ENCODE measurements at regions not wholly inside any gene's neighbourhood (a gene's known extent, or its start where the extent isn't known, plus 50 kb on each side); places are given as distances from the start of the nearest gene placed in this dataset.

- Mint-ChIP-seq H3K36me3 (ENCODE audit: insufficient read depth in 2 of 2) (no peaks in the 10 kb centered on the region), H3K27me3 (ENCODE audit: low read depth) (peaks cover 29% of the 10 kb centered on the region)
- no peak for ATAC-seq (replicated peaks in 1 of 2)
These were observed 173.5 kb downstream of the ABHD5 start for GRCh38 chr3:43863966-43864933.

GRCh38 chr3:43865351-43865750 lies 174.6 kb downstream of the ABHD5 start:
- Mint-ChIP-seq H3K9me3 (no peaks in the 10 kb centered on the region), H3K4me3 (no peak overlapping the region), H3K4me1 (ENCODE audit: low read depth) (no peaks in the 10 kb centered on the region)

More at GRCh38 chr3:43863966-43864933, 173.5 kb downstream of the ABHD5 start:
- H3K4me1 Mint-ChIP-seq (ENCODE audit: low read depth), result no peaks in the 10 kb centered on the region
- no peak overlapping the region for H3K27ac Mint-ChIP-seq
- DNase-seq, result no peak
- H3K4me3 Mint-ChIP-seq, result no peak overlapping the region
- H3K9me3 Mint-ChIP-seq, result no peaks in the 10 kb centered on the region

GRCh38 chr3:43865887-43866528 lies 175.3 kb downstream of the ABHD5 start:
- H3K4me3 Mint-ChIP-seq, result no peak overlapping the region
- no peaks in the 10 kb centered on the region for H3K9me3 Mint-ChIP-seq
- no peak overlapping the region for H3K27ac Mint-ChIP-seq
- ATAC-seq (replicated peaks in 1 of 2), result no peak
- DNase-seq, result no peak
- no peaks in the 10 kb centered on the region for H3K36me3 Mint-ChIP-seq (ENCODE audit: insufficient read depth in 2 of 2)
- H3K27me3 Mint-ChIP-seq (ENCODE audit: low read depth), result peaks cover 36% of the 10 kb centered on the region
- no peaks in the 10 kb centered on the region for H3K4me1 Mint-ChIP-seq (ENCODE audit: low read depth)

More at GRCh38 chr3:43865351-43865750, 174.6 kb downstream of the ABHD5 start:
- H3K27me3 Mint-ChIP-seq (ENCODE audit: low read depth), result peaks cover 33% of the 10 kb centered on the region
- no peaks in the 10 kb centered on the region for H3K36me3 Mint-ChIP-seq (ENCODE audit: insufficient read depth in 2 of 2)
- H3K27ac Mint-ChIP-seq, result no peak overlapping the region
- DNase-seq (no peak), ATAC-seq (replicated peaks in 1 of 2) (no peak)

GRCh38 chr3:43866529-43867353 lies 176.0 kb downstream of the ABHD5 start:
- Mint-ChIP-seq H3K36me3 (ENCODE audit: insufficient read depth in 2 of 2) (no peaks in the 10 kb centered on the region), H3K27ac (no peak overlapping the region), H3K4me1 (ENCODE audit: low read depth) (no peaks in the 10 kb centered on the region), H3K9me3 (no peaks in the 10 kb centered on the region), H3K27me3 (ENCODE audit: low read depth) (peaks cover 43% of the 10 kb centered on the region), H3K4me3 (no peak overlapping the region)
- ATAC-seq (replicated peaks in 1 of 2) (no peak), DNase-seq (no peak)

GRCh38 chr3:43867436-43868072 lies 176.8 kb downstream of the ABHD5 start:
- H3K27ac Mint-ChIP-seq, result no peak overlapping the region
- no peaks in the 10 kb centered on the region for H3K36me3 Mint-ChIP-seq (ENCODE audit: insufficient read depth in 2 of 2)
- H3K4me3 Mint-ChIP-seq, result no peak overlapping the region
- no peak for ATAC-seq (replicated peaks in 1 of 2)
- H3K4me1 Mint-ChIP-seq (ENCODE audit: low read depth), result peaks cover 4% of the 10 kb centered on the region
- no peaks in the 10 kb centered on the region for H3K9me3 Mint-ChIP-seq
- peaks cover 44% of the 10 kb centered on the region for H3K27me3 Mint-ChIP-seq (ENCODE audit: low read depth)
- DNase-seq, result no peak

- DNase-seq (no peak), ATAC-seq (replicated peaks in 1 of 2) (no peak)
- H3K36me3 Mint-ChIP-seq (ENCODE audit: insufficient read depth in 2 of 2), result no peaks in the 10 kb centered on the region
- H3K4me1 Mint-ChIP-seq (ENCODE audit: low read depth), result peaks cover 6% of the 10 kb centered on the region
- peaks cover 52% of the 10 kb centered on the region for H3K27me3 Mint-ChIP-seq (ENCODE audit: low read depth)
- H3K4me3 Mint-ChIP-seq, result no peak overlapping the region
- no peak overlapping the region for H3K27ac Mint-ChIP-seq
- H3K9me3 Mint-ChIP-seq, result peaks cover 0 to 1% of the 10 kb centered on the region in 2 donors
These were observed 178.8 kb downstream of the ABHD5 start for GRCh38 chr3:43869491-43869890.

DNA sequence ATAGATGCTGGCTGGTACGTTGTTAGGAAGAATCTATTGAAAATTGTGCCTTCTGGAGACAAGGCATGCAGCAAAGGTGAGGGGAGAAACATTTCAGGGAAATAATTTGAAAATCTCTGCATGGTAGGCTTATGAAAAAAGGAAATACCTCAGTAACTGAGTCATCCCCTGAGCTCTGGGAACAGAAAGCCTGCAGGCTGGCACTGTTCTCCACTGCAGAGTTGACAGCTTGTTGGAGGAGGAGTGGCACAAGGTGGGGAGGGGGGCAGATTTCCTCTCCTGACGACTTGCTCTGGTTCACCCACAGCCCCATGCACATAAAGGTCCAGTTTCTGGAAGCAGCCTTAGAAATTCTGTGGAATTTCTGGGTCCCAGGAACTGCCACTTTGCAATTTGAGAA lies 179.4 kb downstream of the ABHD5 start:
- no peak for ATAC-seq (replicated peaks in 1 of 2)
- peaks cover 6% of the 10 kb centered on the region for H3K4me1 Mint-ChIP-seq (ENCODE audit: low read depth)
- H3K36me3 Mint-ChIP-seq (ENCODE audit: insufficient read depth in 2 of 2), result no peaks in the 10 kb centered on the region

GRCh38 chr3:43870844-43871626 lies 180.3 kb downstream of the ABHD5 start:
- no peak overlapping the region for H3K27ac Mint-ChIP-seq
- H3K4me1 Mint-ChIP-seq (ENCODE audit: low read depth), result peaks cover 6% of the 10 kb centered on the region
- no peaks in the 10 kb centered on the region for H3K36me3 Mint-ChIP-seq (ENCODE audit: insufficient read depth in 2 of 2)
- DNase-seq (no peak), ATAC-seq (replicated peaks in 1 of 2) (no peak)
- peaks cover 45% of the 10 kb centered on the region for H3K27me3 Mint-ChIP-seq (ENCODE audit: low read depth)
- no peak overlapping the region for H3K4me3 Mint-ChIP-seq
- H3K9me3 Mint-ChIP-seq, result peaks cover 0 to 1% of the 10 kb centered on the region in 2 donors

More for the DNA sequence above, 179.4 kb downstream of the ABHD5 start:
- Mint-ChIP-seq H3K4me3 (no peak overlapping the region), H3K9me3 (peaks cover 0 to 1% of the 10 kb centered on the region in 2 donors), H3K27me3 (ENCODE audit: low read depth) (peaks cover 46% of the 10 kb centered on the region), H3K27ac (no peak overlapping the region)
- no peak for DNase-seq

DNA sequence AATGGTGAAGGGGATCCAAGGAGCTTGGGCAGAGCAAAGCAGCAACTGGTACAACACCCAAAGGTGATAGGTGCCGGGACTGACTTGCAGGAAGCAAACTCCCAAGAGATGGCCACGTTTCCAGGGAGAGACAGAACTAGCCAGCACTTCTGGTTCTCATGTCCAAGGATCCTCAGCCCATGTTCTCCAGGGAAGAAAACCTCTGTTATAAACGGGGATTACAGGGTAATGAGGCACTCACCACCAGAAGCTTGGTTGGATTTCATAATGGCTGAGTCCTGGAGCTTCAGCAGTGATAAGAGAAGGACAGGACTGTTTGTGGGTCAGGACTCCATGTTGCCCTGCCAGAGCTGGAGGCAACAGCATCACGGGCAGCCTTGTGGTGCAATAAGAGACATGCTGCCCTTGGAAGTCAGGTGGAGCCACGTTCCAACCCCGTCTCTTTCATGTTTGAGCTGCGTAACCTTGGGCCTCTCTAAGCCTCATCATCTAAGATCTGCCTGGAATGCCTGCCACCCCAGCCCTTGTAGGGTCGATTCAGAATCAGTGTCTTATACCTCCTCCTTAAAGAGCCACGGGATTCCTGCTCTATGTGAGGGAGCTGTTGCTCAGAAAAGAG lies 181.0 kb downstream of the ABHD5 start:
- Mint-ChIP-seq H3K9me3 (peaks cover 0 to 1% of the 10 kb centered on the region in 2 donors), H3K27ac (no peak overlapping the region), H3K27me3 (ENCODE audit: low read depth) (peaks cover 45% of the 10 kb centered on the region), H3K4me1 (ENCODE audit: low read depth) (peaks cover 6% of the 10 kb centered on the region), H3K36me3 (ENCODE audit: insufficient read depth in 2 of 2) (no peaks in the 10 kb centered on the region), H3K4me3 (no peak overlapping the region)
- DNase-seq (no peak), ATAC-seq (replicated peaks in 1 of 2) (no peak)

DNA sequence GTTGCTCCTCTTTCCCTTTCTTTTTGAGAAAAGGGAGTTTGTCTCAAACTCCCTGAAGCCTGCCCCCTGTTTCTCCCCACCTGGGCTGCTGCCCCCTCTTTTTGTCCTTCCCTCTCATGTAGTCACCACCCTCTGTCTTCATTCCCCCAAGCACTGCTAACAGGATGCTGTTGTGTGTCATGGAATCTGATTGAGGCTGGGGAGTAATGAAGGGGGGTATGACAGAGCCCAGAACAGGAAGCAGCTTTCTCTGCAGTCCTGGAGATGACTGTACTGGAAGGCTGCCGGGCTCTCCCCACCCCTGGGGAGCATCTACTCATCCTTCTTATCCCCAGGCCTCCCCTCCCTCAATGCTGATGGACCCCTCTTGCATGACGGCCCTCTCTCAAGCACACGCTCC lies 181.6 kb downstream of the ABHD5 start:
- peaks cover 6% of the 10 kb centered on the region for H3K4me1 Mint-ChIP-seq (ENCODE audit: low read depth)
- no peaks in the 10 kb centered on the region for H3K36me3 Mint-ChIP-seq (ENCODE audit: insufficient read depth in 2 of 2)
- peak in 1 of 2 donors; percentile 26 for ATAC-seq (replicated peaks in 1 of 2)
- H3K27ac Mint-ChIP-seq, result no peak overlapping the region
- peaks cover 0 to 1% of the 10 kb centered on the region in 2 donors for H3K9me3 Mint-ChIP-seq
- DNase-seq, result no peak
- no peak overlapping the region for H3K4me3 Mint-ChIP-seq
- peaks cover 49% of the 10 kb centered on the region for H3K27me3 Mint-ChIP-seq (ENCODE audit: low read depth)

DNA sequence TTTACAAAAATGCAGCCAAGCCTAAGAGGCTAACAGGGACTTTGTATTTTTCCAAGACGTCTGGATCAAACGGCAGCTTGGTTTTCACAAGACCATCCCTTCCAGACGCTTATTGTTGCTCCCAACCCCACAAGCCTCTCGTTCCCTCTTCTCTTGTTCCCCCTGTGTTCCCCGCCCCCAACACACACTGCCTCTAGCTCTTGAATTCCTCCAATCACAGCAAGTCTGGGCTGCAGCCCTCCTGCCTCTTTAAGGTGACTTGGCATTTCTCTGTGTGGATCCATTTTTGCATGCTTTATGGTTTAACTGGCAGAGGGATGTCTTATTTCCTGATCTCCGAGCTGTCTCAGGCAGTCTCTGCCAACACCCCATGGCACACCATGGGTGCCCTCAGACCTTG lies 182.2 kb downstream of the ABHD5 start:
- Mint-ChIP-seq H3K9me3 (peaks cover 0 to 1% of the 10 kb centered on the region in 2 donors), H3K27ac (no peak overlapping the region), H3K27me3 (ENCODE audit: low read depth) (peaks cover 52% of the 10 kb centered on the region), H3K36me3 (ENCODE audit: insufficient read depth in 2 of 2) (no peaks in the 10 kb centered on the region), H3K4me1 (ENCODE audit: low read depth) (peaks cover 6% of the 10 kb centered on the region), H3K4me3 (no peak overlapping the region)
- ATAC-seq (replicated peaks in 1 of 2), result no peak
- no peak for DNase-seq

Data from activated T-cell treated with anti-CD3 and anti-CD28 coated beads, Interleukin-2, amount 50 U/mL, for 72 hours (primary cell).